ENCODE measurements at regions not wholly inside any gene's neighbourhood (a gene's known extent, or its start where the extent isn't known, plus 50 kb on each side); places are given as distances from the start of the nearest gene placed in this dataset.

DNA sequence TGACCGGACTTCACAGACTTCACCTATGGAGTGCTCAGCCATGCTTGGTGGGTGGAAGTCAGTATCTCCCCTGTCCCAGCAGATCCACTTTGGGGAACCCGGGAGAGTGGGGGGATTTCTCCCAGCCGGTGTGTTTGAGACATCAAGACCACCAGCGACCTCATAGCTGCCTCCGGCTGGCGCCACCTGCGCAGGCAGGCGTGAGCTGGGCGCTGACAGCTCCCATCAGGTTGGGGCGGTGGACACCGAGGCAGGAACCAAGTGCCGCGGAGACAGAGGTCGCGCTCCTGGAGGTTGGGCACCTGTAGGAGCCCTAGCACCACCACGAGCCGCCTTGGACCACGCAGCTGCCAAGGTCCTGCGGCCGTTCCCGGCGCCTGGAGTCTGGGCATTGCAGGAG, 124.0 kb upstream of the LARP1 start:
- H3K9me3 ChIP-seq (ENCODE audit: low read length), result no peaks in the 10 kb centered on the region
- no peaks in the 10 kb centered on the region for H3K4me1 ChIP-seq (ENCODE audit: insufficient read depth, low read length, poor library complexity, severe bottlenecking)
- POLR2A ChIA-PET, result interaction anchor here (0.7 kb wide), 1 partner anchor 419 kb away, joined by 3 read pairs; no protein-coding TSS in a partner anchor
- no peak overlapping the region for H3K4me3 ChIP-seq (ENCODE audit: low read depth, low read length, poor library complexity, severe bottlenecking)
- BruUV-seq (replicated peaks), result no TSS peak
- no peak overlapping the region for H3K4me2 ChIP-seq (ENCODE audit: low read length)
- H4K20me1 ChIP-seq (ENCODE audit: insufficient read depth, low read length), result no peaks in the 10 kb centered on the region
- CTCF ChIA-PET (ENCODE audit: unreplicated experiment), result no interaction called here
- TF ChIP-seq, protein P1, sequence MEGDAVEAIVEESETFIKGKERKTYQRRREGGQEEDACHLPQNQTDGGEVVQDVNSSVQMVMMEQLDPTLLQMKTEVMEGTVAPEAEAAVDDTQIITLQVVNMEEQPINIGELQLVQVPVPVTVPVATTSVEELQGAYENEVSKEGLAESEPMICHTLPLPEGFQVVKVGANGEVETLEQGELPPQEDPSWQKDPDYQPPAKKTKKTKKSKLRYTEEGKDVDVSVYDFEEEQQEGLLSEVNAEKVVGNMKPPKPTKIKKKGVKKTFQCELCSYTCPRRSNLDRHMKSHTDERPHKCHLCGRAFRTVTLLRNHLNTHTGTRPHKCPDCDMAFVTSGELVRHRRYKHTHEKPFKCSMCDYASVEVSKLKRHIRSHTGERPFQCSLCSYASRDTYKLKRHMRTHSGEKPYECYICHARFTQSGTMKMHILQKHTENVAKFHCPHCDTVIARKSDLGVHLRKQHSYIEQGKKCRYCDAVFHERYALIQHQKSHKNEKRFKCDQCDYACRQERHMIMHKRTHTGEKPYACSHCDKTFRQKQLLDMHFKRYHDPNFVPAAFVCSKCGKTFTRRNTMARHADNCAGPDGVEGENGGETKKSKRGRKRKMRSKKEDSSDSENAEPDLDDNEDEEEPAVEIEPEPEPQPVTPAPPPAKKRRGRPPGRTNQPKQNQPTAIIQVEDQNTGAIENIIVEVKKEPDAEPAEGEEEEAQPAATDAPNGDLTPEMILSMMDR (conservative IDR thresholded peaks at IDR 0.05; ENCODE audit: low read length), result no peak
- TF ChIP-seq EZH2phosphoT487 (IDR thresholded peaks at IDR 0.05; ENCODE audit: borderline replicate concordance, low read depth, low read length), result no peak
- no peak overlapping the region for H3K27ac ChIP-seq (ENCODE audit: low read depth, low read length, poor library complexity, severe bottlenecking)
- H3K9me2 ChIP-seq (ENCODE audit: insufficient read depth, low read length), result no peaks in the 10 kb centered on the region
- no peak overlapping the region for H2AFZ ChIP-seq (ENCODE audit: low read length)
- DNase-seq (ENCODE audit: low spot score), result no peak
- no peaks in the 10 kb centered on the region for H3K36me3 ChIP-seq (ENCODE audit: insufficient read depth, low read length)
- H3K79me2 ChIP-seq (ENCODE audit: insufficient read depth, low read depth, low read length), result no peaks in the 10 kb centered on the region
- intact Hi-C loops (cut with micrococcal nuclease; ENCODE audit: unreplicated experiment), result no loop called here

DNA sequence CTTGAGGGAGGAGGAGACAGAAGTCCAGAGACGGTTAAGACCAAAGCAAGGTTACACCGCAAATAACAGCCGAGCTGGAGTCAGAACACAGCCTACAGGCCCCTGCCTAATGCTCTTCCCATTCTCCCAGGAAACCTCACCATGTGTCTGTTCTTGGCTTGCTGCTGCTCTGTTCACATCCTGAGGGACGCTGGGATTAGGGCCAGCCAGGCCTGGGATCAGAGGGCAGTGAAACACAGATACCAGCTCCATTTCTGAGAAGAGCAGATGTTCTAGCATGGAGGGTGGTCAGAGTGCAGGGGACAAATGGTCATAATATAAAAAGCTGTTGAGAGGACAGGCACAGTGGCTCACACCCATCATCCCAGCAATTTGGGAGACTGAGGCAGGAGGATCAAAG, 124.8 kb upstream of the LARP1 start:
- Histone ChIP-seq H3K9me2 (ENCODE audit: insufficient read depth, low read length) (no peaks in the 10 kb centered on the region), H3K4me1 (ENCODE audit: insufficient read depth, low read length, poor library complexity, severe bottlenecking) (no peaks in the 10 kb centered on the region), H3K4me3 (ENCODE audit: low read depth, low read length, poor library complexity, severe bottlenecking) (no peak overlapping the region), H2AFZ (ENCODE audit: low read length) (no peak overlapping the region), H3K79me2 (ENCODE audit: insufficient read depth, low read depth, low read length) (no peaks in the 10 kb centered on the region), H4K20me1 (ENCODE audit: insufficient read depth, low read length) (no peaks in the 10 kb centered on the region), H3K4me2 (ENCODE audit: low read length) (no peak overlapping the region), H3K27ac (ENCODE audit: low read depth, low read length, poor library complexity, severe bottlenecking) (no peak overlapping the region), H3K36me3 (ENCODE audit: insufficient read depth, low read length) (no peaks in the 10 kb centered on the region), H3K9me3 (ENCODE audit: low read length) (no peaks in the 10 kb centered on the region)
- TF ChIP-seq, protein P1 (conservative IDR thresholded peaks at IDR 0.05; ENCODE audit: low read length), result no peak
- TF ChIP-seq EZH2phosphoT487 (IDR thresholded peaks at IDR 0.05; ENCODE audit: borderline replicate concordance, low read depth, low read length), result no peak
- CTCF ChIA-PET (ENCODE audit: unreplicated experiment), result no interaction called here
- no TSS peak for BruUV-seq (replicated peaks)
- POLR2A ChIA-PET, result no interaction called here
- intact Hi-C loops (cut with micrococcal nuclease; ENCODE audit: unreplicated experiment), result no loop called here
- no peak for DNase-seq (ENCODE audit: low spot score)

DNA sequence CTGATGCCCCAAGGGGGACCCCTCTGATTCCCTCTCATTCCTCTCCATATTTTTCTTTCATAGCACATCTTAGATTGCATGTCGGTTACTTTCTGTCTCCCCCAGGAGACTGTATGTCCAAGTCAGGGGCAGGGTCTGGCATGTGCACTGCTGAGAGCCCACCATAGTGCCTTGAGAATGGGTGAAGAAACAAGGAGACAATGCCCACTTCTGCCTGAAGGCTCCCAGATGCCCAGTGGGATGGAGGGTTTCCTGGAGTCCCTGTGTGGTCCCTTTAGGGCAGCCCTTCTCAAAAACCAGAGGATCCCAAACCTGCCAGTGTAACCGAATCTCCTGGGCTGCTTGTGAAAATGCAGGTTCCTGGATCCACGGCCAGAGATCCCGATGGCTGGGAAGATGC, 126.5 kb upstream of the LARP1 start:
- Histone ChIP-seq H3K36me3 (ENCODE audit: insufficient read depth, low read length) (no peaks in the 10 kb centered on the region), H3K79me2 (ENCODE audit: insufficient read depth, low read depth, low read length) (no peaks in the 10 kb centered on the region), H3K4me2 (ENCODE audit: low read length) (no peak overlapping the region), H3K4me1 (ENCODE audit: insufficient read depth, low read length, poor library complexity, severe bottlenecking) (no peaks in the 10 kb centered on the region), H4K20me1 (ENCODE audit: insufficient read depth, low read length) (no peaks in the 10 kb centered on the region), H3K9me3 (ENCODE audit: low read length) (no peaks in the 10 kb centered on the region), H3K4me3 (ENCODE audit: low read depth, low read length, poor library complexity, severe bottlenecking) (no peak overlapping the region), H3K9me2 (ENCODE audit: insufficient read depth, low read length) (no peaks in the 10 kb centered on the region), H3K27ac (ENCODE audit: low read depth, low read length, poor library complexity, severe bottlenecking) (no peak overlapping the region), H2AFZ (ENCODE audit: low read length) (no peak overlapping the region)
- ChIA-PET POLR2A (no interaction called here), CTCF (ENCODE audit: unreplicated experiment) (no interaction called here)
- intact Hi-C loops (cut with micrococcal nuclease; ENCODE audit: unreplicated experiment), result no loop called here
- no peak for DNase-seq (ENCODE audit: low spot score)
- BruUV-seq (replicated peaks), result no TSS peak
- TF ChIP-seq EZH2phosphoT487 (IDR thresholded peaks at IDR 0.05; ENCODE audit: borderline replicate concordance, low read depth, low read length), result no peak
- TF ChIP-seq, protein P1 (conservative IDR thresholded peaks at IDR 0.05; ENCODE audit: low read length), result no peak

Data from OCI-LY7 (cell line).